ENCODE measurements at regions not wholly inside any gene's neighbourhood (a gene's known extent, or its start where the extent isn't known, plus 50 kb on each side); places are given as distances from the start of the nearest gene placed in this dataset.

DNA sequence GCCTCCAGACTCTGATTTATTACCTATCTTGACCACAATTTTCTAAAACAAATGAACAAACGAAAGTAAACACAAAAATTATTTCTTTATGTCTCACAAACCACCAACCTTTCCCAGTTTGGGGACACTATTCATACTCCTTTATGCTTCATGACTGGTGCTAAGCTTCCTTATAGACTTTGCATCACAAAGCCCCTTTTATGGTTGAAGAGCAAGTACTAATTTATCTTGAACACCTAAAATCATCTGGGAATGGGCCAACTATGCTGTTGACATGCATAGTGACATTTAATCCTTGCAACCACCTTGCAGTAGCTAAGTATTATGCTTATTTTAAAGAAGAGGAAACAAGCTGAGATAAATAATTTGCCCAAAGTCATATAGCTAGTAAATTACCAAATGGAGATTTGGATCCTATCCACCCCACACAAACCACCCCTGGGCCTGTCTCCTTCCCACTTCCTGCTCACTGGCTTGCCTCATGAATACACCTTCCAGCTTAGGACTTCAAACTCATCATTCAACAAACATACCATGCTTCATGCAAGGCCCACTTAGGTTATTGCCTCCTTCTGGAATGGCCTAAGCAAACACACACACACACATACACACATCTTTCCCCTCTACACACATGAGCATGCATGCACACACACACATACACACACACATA is 192.2 kb downstream of the PLPP3 start:
- no peak for TF ChIP-seq POLR2A (IDR thresholded peaks at IDR 0.05)
- TF ChIP-seq POLR2AphosphoS5 (IDR thresholded peaks at IDR 0.05), result no peak
- TF ChIP-seq EP300 (IDR thresholded peaks at IDR 0.05; ENCODE audit: low read depth), result no peak
- TF ChIP-seq, protein P1, sequence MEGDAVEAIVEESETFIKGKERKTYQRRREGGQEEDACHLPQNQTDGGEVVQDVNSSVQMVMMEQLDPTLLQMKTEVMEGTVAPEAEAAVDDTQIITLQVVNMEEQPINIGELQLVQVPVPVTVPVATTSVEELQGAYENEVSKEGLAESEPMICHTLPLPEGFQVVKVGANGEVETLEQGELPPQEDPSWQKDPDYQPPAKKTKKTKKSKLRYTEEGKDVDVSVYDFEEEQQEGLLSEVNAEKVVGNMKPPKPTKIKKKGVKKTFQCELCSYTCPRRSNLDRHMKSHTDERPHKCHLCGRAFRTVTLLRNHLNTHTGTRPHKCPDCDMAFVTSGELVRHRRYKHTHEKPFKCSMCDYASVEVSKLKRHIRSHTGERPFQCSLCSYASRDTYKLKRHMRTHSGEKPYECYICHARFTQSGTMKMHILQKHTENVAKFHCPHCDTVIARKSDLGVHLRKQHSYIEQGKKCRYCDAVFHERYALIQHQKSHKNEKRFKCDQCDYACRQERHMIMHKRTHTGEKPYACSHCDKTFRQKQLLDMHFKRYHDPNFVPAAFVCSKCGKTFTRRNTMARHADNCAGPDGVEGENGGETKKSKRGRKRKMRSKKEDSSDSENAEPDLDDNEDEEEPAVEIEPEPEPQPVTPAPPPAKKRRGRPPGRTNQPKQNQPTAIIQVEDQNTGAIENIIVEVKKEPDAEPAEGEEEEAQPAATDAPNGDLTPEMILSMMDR (IDR thresholded peaks at IDR 0.05), result no peak
- in situ Hi-C loops (cut with MboI; ENCODE audit: low pct_ligation_motif_present in 1 of 4, low pct_unique_long_range_greater_than_20kb in 1 of 4, low sequenced_read_pairs in 3 of 4), result no loop called here
- intact Hi-C loops (cut with DNase I; ENCODE audit: low total_unique reads), result no loop called here

DNA sequence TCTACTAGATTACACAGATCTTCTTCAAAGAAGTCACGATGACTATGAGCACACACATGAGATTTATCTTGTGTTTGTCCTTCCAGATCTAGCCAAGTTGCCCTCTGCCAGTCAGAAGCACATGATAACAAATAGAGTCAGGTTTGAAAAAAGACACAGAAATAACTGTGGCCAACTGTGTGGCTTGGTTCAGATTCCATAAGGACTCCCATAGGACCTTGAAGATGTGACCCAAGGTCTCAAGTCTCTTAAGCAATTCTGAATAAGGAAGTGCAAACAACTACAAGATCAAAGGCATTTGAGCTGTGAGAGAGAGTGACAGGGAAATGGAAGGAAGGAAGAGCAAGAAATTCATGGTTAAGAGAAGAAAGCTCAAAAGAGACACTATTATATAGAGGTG is 194.0 kb downstream of the PLPP3 start:
- Histone ChIP-seq H3K27ac (no peak overlapping the region), H3K4me3 (no peak overlapping the region), H3K36me3 (no peaks in the 10 kb centered on the region), H3K9me3 (no peaks in the 10 kb centered on the region), H3K4me1 (no peaks in the 10 kb centered on the region), H3K27me3 (no peaks in the 10 kb centered on the region)
- intact Hi-C loops (cut with DNase I; ENCODE audit: low total_unique reads) (no loop called here), in situ Hi-C loops (cut with MboI; ENCODE audit: low pct_ligation_motif_present in 1 of 4, low pct_unique_long_range_greater_than_20kb in 1 of 4, low sequenced_read_pairs in 3 of 4) (no loop called here)
- DNase-seq, result no peak
- WGBS, 2 donors (ENCODE audit: low coverage in 1 of 2), result 82 to 88% methylated on average over 1 of the region's 1 CpG
- TF ChIP-seq POLR2AphosphoS5 (IDR thresholded peaks at IDR 0.05) (no peak), POLR2A (IDR thresholded peaks at IDR 0.05) (no peak), EP300 (IDR thresholded peaks at IDR 0.05; ENCODE audit: low read depth) (no peak)
- TF ChIP-seq, protein P1 (IDR thresholded peaks at IDR 0.05), result no peak

More for the DNA sequence above, 192.2 kb downstream of the PLPP3 start:
- H3K4me3 ChIP-seq, result no peak overlapping the region
- H3K27me3 ChIP-seq, result no peaks in the 10 kb centered on the region
- no peaks in the 10 kb centered on the region for H3K4me1 ChIP-seq
- H3K36me3 ChIP-seq, result no peaks in the 10 kb centered on the region
- 38 to 44% methylated on average over 1 of the region's 1 CpG for WGBS, 2 donors (ENCODE audit: low coverage in 1 of 2)
- H3K9me3 ChIP-seq, result no peaks in the 10 kb centered on the region
- no peak for DNase-seq
- no peak overlapping the region for H3K27ac ChIP-seq

- no peak for TF ChIP-seq EP300 (IDR thresholded peaks at IDR 0.05; ENCODE audit: low read depth)
- no peak for TF ChIP-seq POLR2AphosphoS5 (IDR thresholded peaks at IDR 0.05)
- TF ChIP-seq, protein P1 (IDR thresholded peaks at IDR 0.05), result no peak
- TF ChIP-seq POLR2A (IDR thresholded peaks at IDR 0.05), result no peak
- Histone ChIP-seq H3K9me3 (no peaks in the 10 kb centered on the region), H3K36me3 (no peaks in the 10 kb centered on the region), H3K4me3 (no peak overlapping the region), H3K27ac (no peak overlapping the region), H3K27me3 (no peaks in the 10 kb centered on the region), H3K4me1 (peaks cover 0 to 5% (median 0%) of the 10 kb centered on the region in 4 donors)
- intact Hi-C loops (cut with DNase I; ENCODE audit: low total_unique reads), result no loop called here
- DNase-seq, result no peak
- 91 to 94% methylated on average over 5 of the region's 5 CpGs for WGBS, 2 donors (ENCODE audit: low coverage in 1 of 2)
- in situ Hi-C loops (cut with MboI; ENCODE audit: low pct_ligation_motif_present in 1 of 4, low pct_unique_long_range_greater_than_20kb in 1 of 4, low sequenced_read_pairs in 3 of 4), result no loop called here
These were observed 196.4 kb downstream of the PLPP3 start for GRCh38 chr1:56382929-56383328.

DNA sequence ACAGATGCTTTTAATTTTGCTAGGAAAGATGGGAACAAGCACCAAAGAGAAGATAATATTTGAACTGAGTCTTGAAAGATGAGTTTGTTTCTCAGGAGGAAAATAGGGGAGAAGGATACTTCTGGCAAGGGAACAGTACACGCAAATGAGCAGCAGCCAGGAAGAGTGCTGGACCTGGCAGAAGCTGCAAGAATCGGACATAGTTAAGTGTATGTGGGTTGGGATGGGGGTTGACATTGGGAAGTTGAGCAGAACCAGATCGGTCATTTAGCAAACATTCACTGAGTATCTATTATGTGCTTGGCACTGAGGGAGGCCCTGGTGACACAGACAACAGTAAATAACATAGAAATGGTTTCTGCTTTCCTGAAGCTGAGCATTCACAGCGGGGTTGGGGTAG is 198.8 kb downstream of the PLPP3 start:
- 37 to 60% methylated on average over 4 of the region's 4 CpGs for WGBS, 2 donors (ENCODE audit: low coverage in 1 of 2)
- H3K4me1 ChIP-seq, result peaks cover 0 to 16% (median 8%) of the 10 kb centered on the region in 4 donors

More for the DNA sequence above, 198.8 kb downstream of the PLPP3 start:
- no peaks in the 10 kb centered on the region for H3K27me3 ChIP-seq
- intact Hi-C loops (cut with DNase I; ENCODE audit: low total_unique reads) (no loop called here), in situ Hi-C loops (cut with MboI; ENCODE audit: low pct_ligation_motif_present in 1 of 4, low pct_unique_long_range_greater_than_20kb in 1 of 4, low sequenced_read_pairs in 3 of 4) (no loop called here)
- H3K4me3 ChIP-seq, result no peak overlapping the region
- no peak overlapping the region for H3K27ac ChIP-seq
- TF ChIP-seq, protein P1 (IDR thresholded peaks at IDR 0.05), result no peak
- TF ChIP-seq POLR2AphosphoS5 (IDR thresholded peaks at IDR 0.05) (no peak), EP300 (IDR thresholded peaks at IDR 0.05; ENCODE audit: low read depth) (no peak), POLR2A (IDR thresholded peaks at IDR 0.05) (no peak)
- H3K9me3 ChIP-seq, result no peaks in the 10 kb centered on the region
- no peak for DNase-seq
- no peaks in the 10 kb centered on the region for H3K36me3 ChIP-seq
